Mucosa of descending colon (tissue), 3 donors: ENCODE measurements at regions not wholly inside any gene's neighbourhood (a gene's known extent, or its start where the extent isn't known, plus 50 kb on each side); places are given as distances from the start of the nearest gene placed in this dataset.

ENCODE experiments used
- ATAC-seq: fragments of 200-7000 bp; cut with Tn5 transposase; one replicate; pipeline ENCODE4 v1.9.1; 2020; ENCODE audit warnings: mild to moderate bottlenecking, moderate library complexity
- DNase-seq, 3 donors: peaks; one replicate each; pipeline ENCODE4 v3.0.0-alpha.2; 2020
- H3K36me3 ChIP-seq: fragments of 200-600 bp; one replicate; pipeline ENCODE4 v1.8.0; 2021; ENCODE audit warnings: low read depth, mild to moderate bottlenecking
- H3K4me1 ChIP-seq: fragments of 200-600 bp; one replicate; pipeline ENCODE4 v1.8.0; 2021; ENCODE audit warnings: low read depth, mild to moderate bottlenecking
- H3K4me3 ChIP-seq: fragments of 200-600 bp; one replicate; pipeline ENCODE4 v1.8.0; 2021; ENCODE audit warnings: mild to moderate bottlenecking
- H3K9me3 ChIP-seq: fragments of 200-600 bp; one replicate; pipeline ENCODE4 v1.8.0; 2021; ENCODE audit warnings: mild to moderate bottlenecking
- CTCF ChIP-seq: fragments of 200-600 bp; IDR thresholded peaks from one replicate; pipeline ENCODE4 v1.8.0; 2022; ENCODE audit warnings: antibody characterized with exemption, mild to moderate bottlenecking
- intact Hi-C, 2 donors: fragments of 100-400 bp; cut with DNase I in 1 of 2; cut with micrococcal nuclease in 1 of 2; formaldehyde crosslinking; loops; one replicate each; pipeline versions ENCODE4 v1.11.0 to v1.11.1; 2022; cut with DNase I, micrococcal nuclease
- donor health status: DM: no; HTN: no; CAD: no; lungs with moderate emphysema.
- donor health status: DM: no; HTN: no; CAD: no.
- donor health status: DM: no; HTN: yes; CAD: no.

GRCh38 chr3:110741891-110742290 is 329.7 kb upstream of the NECTIN3 start:
- H3K9me3 ChIP-seq: no peaks in the 10 kb centered on the region
- DNase-seq (no peak), ATAC-seq (no peak)
- H3K4me3 ChIP-seq: no peak overlapping the region
- H3K36me3 ChIP-seq: no peaks in the 10 kb centered on the region
- H3K4me1 ChIP-seq: no peaks in the 10 kb centered on the region
- intact Hi-C loops: loop anchor here in 1 of 2 donors (10.0 kb wide), 1 partner anchor 63 kb away; no protein-coding TSS in a partner anchor
- TF ChIP-seq CTCF: no peak

GRCh38 chr3:110743202-110743601 is 328.4 kb upstream of the NECTIN3 start:
- H3K4me1 ChIP-seq: no peaks in the 10 kb centered on the region
- no peak for TF ChIP-seq CTCF
- ATAC-seq (peak; percentile 94), DNase-seq (peak in 1 of 3 donors; percentile 20)
- no peaks in the 10 kb centered on the region for H3K36me3 ChIP-seq
- H3K9me3 ChIP-seq: no peaks in the 10 kb centered on the region
- intact Hi-C loops: loop anchor here in 1 of 2 donors (10.0 kb wide), 1 partner anchor 62 kb away; no protein-coding TSS in a partner anchor
- no peak overlapping the region for H3K4me3 ChIP-seq

GRCh38 chr3:110743984-110744383 is 327.6 kb upstream of the NECTIN3 start:
- no peak for TF ChIP-seq CTCF
- no peaks in the 10 kb centered on the region for H3K4me1 ChIP-seq
- no peak overlapping the region for H3K4me3 ChIP-seq
- DNase-seq (no peak), ATAC-seq (peak; percentile 26)
- intact Hi-C loops: loop anchor here in 1 of 2 donors (10.0 kb wide), 1 partner anchor 61 kb away; no protein-coding TSS in a partner anchor
- no peaks in the 10 kb centered on the region for H3K9me3 ChIP-seq
- no peaks in the 10 kb centered on the region for H3K36me3 ChIP-seq

GRCh38 chr3:110744723-110745122 is 326.9 kb upstream of the NECTIN3 start:
- no peak overlapping the region for H3K4me3 ChIP-seq
- no peak for TF ChIP-seq CTCF
- DNase-seq (no peak), ATAC-seq (peak; percentile 67)
- intact Hi-C loops: loop anchor here in 1 of 2 donors (10.0 kb wide), 1 partner anchor 60 kb away; no protein-coding TSS in a partner anchor
- no peaks in the 10 kb centered on the region for H3K36me3 ChIP-seq
- H3K9me3 ChIP-seq: no peaks in the 10 kb centered on the region
- no peaks in the 10 kb centered on the region for H3K4me1 ChIP-seq

GRCh38 chr3:110749006-110749405 is 322.6 kb upstream of the NECTIN3 start:
- H3K36me3 ChIP-seq: no peaks in the 10 kb centered on the region
- no peaks in the 10 kb centered on the region for H3K4me1 ChIP-seq
- no peaks in the 10 kb centered on the region for H3K9me3 ChIP-seq
- ATAC-seq (no peak), DNase-seq (no peak)
- H3K4me3 ChIP-seq: no peak overlapping the region
- TF ChIP-seq CTCF: no peak
- intact Hi-C loops: loop anchor here in 1 of 2 donors (10.0 kb wide), 1 partner anchor 56 kb away; no protein-coding TSS in a partner anchor

GRCh38 chr3:110750201-110750600 is 321.4 kb upstream of the NECTIN3 start:
- intact Hi-C loops: no loop called here
- Histone ChIP-seq H3K36me3 (no peaks in the 10 kb centered on the region), H3K4me1 (no peaks in the 10 kb centered on the region), H3K9me3 (no peaks in the 10 kb centered on the region), H3K4me3 (no peak overlapping the region)
- ATAC-seq (no peak), DNase-seq (no peak)
- no peak for TF ChIP-seq CTCF
